ENCODE measurements at regions not wholly inside any gene's neighbourhood (a gene's known extent, or its start where the extent isn't known, plus 50 kb on each side); places are given as distances from the start of the nearest gene placed in this dataset.

- H2AFZ ChIP-seq (ENCODE audit: low read length) = no peak overlapping the region
- POLR2A ChIA-PET (ENCODE audit: partially characterized antibody) = interaction anchor here (1.1 kb wide), 1 partner anchor 19 kb away, joined by 3 read pairs; no protein-coding TSS in a partner anchor
- 93% methylated on average over 9 of the region's 9 CpGs; no CpG with 5 or more reads in 1 of the 2 experiments for WGBS, 2 experiments (ENCODE audit: extremely low coverage in 1 of 2, insufficient coverage in 1 of 2, insufficient read length in 1 of 2, insufficient replicate concordance in 2 of 2, low coverage in 1 of 2, low lambda C conversion rate in 2 of 2, missing lambda C conversion rate in 1 of 2)
- TF ChIP-seq BRCA1 (IDR thresholded peaks at IDR 0.05; ENCODE audit: low read depth, low read length) = no peak
- TF ChIP-seq TAF7 (optimal IDR thresholded peaks at IDR 0.05; ENCODE audit: borderline replicate concordance, low read depth, low read length) = no peak
- TF ChIP-seq SIN3A (conservative IDR thresholded peaks at IDR 0.05 in 1 of 2, IDR thresholded peaks at IDR 0.05 in 1 of 2; ENCODE audit: low read depth in 1 of 2, low read length in 2 of 2) = no peak
- no peak for TF ChIP-seq SRF (IDR thresholded peaks at IDR 0.05; ENCODE audit: low read depth, low read length)
- no peak for TF ChIP-seq SIRT6 (IDR thresholded peaks at IDR 0.05; ENCODE audit: low read length)
- TF ChIP-seq YY1 (IDR thresholded peaks at IDR 0.05; ENCODE audit: low read depth, low read length) = no peak
- TF ChIP-seq ZNF274 (IDR thresholded peaks at IDR 0.05; ENCODE audit: borderline replicate concordance, extremely low read depth, low read length) = no peak
- no peak for TF ChIP-seq BCL11A (IDR thresholded peaks at IDR 0.05; ENCODE audit: low read depth in 2 of 2, low read length in 2 of 2)
- TF ChIP-seq RXRA (IDR thresholded peaks at IDR 0.05; ENCODE audit: insufficient read depth, low read depth, low read length) = no peak
- no peak for TF ChIP-seq EP300 (IDR thresholded peaks at IDR 0.05; ENCODE audit: borderline replicate concordance in 1 of 2, low read depth in 2 of 2, low read length in 2 of 2)
- TF ChIP-seq JUN (IDR thresholded peaks at IDR 0.05; ENCODE audit: low read depth, low read length) = no peak
- no peak for TF ChIP-seq HDAC6 (IDR thresholded peaks at IDR 0.05; ENCODE audit: low read depth, low read length)
These were observed 111.2 kb downstream of the LRRC70 start for GRCh38 chr5:62689599-62690368.

More at GRCh38 chr5:62689599-62690368, 111.2 kb downstream of the LRRC70 start:
- H2BK20ac ChIP-seq (ENCODE audit: low read length) = no peak overlapping the region
- no peak overlapping the region for H3K56ac ChIP-seq (replicated peaks; ENCODE audit: insufficient read length, low read depth, low read length)
- peaks cover 0 to 6% (median 0%) of the 10 kb centered on the region in 4 experiments; a peak in 1 of 7 replicates for H3K4me1 ChIP-seq (replicated peaks in 1 of 4; ENCODE audit: control insufficient read depth in 3 of 4, insufficient read depth in 4 of 4, low read length in 3 of 4)
- no peak overlapping the region for H2BK15ac ChIP-seq (ENCODE audit: low read length)
- no peaks in the 10 kb centered on the region for H3K23me2 ChIP-seq (ENCODE audit: low read depth, low read length)
- FAIRE-seq (no peak), DNase-seq (ENCODE audit: low read depth in 1 of 2, low spot score in 2 of 2) (no peak)
- no peak overlapping the region for H3K23ac ChIP-seq (ENCODE audit: insufficient read length)
- H4K20me1 ChIP-seq (replicated peaks in 1 of 2; ENCODE audit: control insufficient read depth in 1 of 2, insufficient read depth in 2 of 2, low read length in 2 of 2) = no peaks in the 10 kb centered on the region
- CTCF ChIA-PET (ENCODE audit: partially characterized antibody) = interaction anchor here (0.6 to 1.8 kb wide), 2 partner anchors 29 to 199 kb away, joined by 3 to 4 read pairs; no protein-coding TSS in a partner anchor
- H3K9ac ChIP-seq (replicated peaks in 1 of 4; ENCODE audit: extremely low read depth in 1 of 4, low read depth in 3 of 4, low read length in 3 of 4) = no peak overlapping the region
- no peaks in the 10 kb centered on the region for H3K36me3 ChIP-seq (ENCODE audit: control insufficient read depth in 2 of 4, insufficient read depth in 4 of 4, low read length in 3 of 4)
- no peak overlapping the region for H2AK5ac ChIP-seq (ENCODE audit: low read depth, low read length)
- no peaks in the 10 kb centered on the region for H3K79me2 ChIP-seq (ENCODE audit: control insufficient read depth in 1 of 2, insufficient read depth in 2 of 2, low read length in 2 of 2)
- no peak overlapping the region for H3K4me2 ChIP-seq (ENCODE audit: insufficient read depth in 1 of 2, low read depth in 2 of 2, low read length in 2 of 2)
- no peak overlapping the region for H3K14ac ChIP-seq (ENCODE audit: insufficient read length)
- peaks cover 3 to 5% of the 10 kb centered on the region in 2 experiments; a peak in 1 of 4 replicates for H3K9me3 ChIP-seq (ENCODE audit: insufficient read depth in 2 of 2, low read depth in 1 of 2, low read length in 1 of 2)
- H3K27ac ChIP-seq (ENCODE audit: low read depth, low read length) = no peak overlapping the region
- no peaks in the 10 kb centered on the region for H3K79me1 ChIP-seq (ENCODE audit: low read depth, low read length)
- no peak overlapping the region for H4K91ac ChIP-seq (replicated peaks; ENCODE audit: insufficient read length, low read length)
- no peak overlapping the region for H4K5ac ChIP-seq (ENCODE audit: insufficient read length, low read depth, low read length)
- H3K4me3 ChIP-seq (ENCODE audit: extremely low read depth in 1 of 4, insufficient read depth in 2 of 4, low read depth in 3 of 4, low read length in 4 of 4) = no peak overlapping the region
- H3K18ac ChIP-seq (ENCODE audit: extremely low read depth, low read length) = no peak overlapping the region
- no peak overlapping the region for H3K4ac ChIP-seq (replicated peaks; ENCODE audit: insufficient read length, low read depth, low read length)
- H3K27me3 ChIP-seq (replicated peaks in 1 of 4; ENCODE audit: control insufficient read depth in 3 of 4, extremely low read depth in 1 of 4, insufficient read depth in 3 of 4, low read length in 3 of 4) = no peaks in the 10 kb centered on the region
- no peak overlapping the region for H2BK120ac ChIP-seq (replicated peaks; ENCODE audit: low read depth, low read length)
- no peak overlapping the region for H4K8ac ChIP-seq (ENCODE audit: extremely low read depth, insufficient read depth, low read length)
- no peak overlapping the region for H2BK12ac ChIP-seq (ENCODE audit: low read depth, low read length)
- H2BK5ac ChIP-seq (ENCODE audit: low read depth, low read length) = no peak overlapping the region

Data from H1 (cell line).